HG02571 (cell line): ENCODE measurements at regions not wholly inside any gene's neighbourhood (a gene's known extent, or its start where the extent isn't known, plus 50 kb on each side); places are given as distances from the start of the nearest gene placed in this dataset.
"Not testable (repeated sequence)": the region's sequence is repeated elsewhere in the genome, so short reads cannot be mapped to it uniquely, and the experiment has no call there.

Experiments
- ATAC-seq: cut with Tn5 transposase; IDR thresholded peaks from one replicate; pipeline ENCODE4 v1.9.1; 2021; ENCODE audit warnings: mild to moderate bottlenecking, moderate library complexity; ENCODE audit not compliant: unreplicated experiment

GRCh38 chr6:140649502-140649901 is 1275.1 kb upstream of the CITED2 start:
- ATAC-seq, result not testable (repeated sequence)

GRCh38 chr6:140647322-140647721 is 1272.9 kb upstream of the CITED2 start:
- ATAC-seq, result not testable (repeated sequence)

GRCh38 chr6:140644017-140644416 is 1269.6 kb upstream of the CITED2 start:
- no peak for ATAC-seq

DNA sequence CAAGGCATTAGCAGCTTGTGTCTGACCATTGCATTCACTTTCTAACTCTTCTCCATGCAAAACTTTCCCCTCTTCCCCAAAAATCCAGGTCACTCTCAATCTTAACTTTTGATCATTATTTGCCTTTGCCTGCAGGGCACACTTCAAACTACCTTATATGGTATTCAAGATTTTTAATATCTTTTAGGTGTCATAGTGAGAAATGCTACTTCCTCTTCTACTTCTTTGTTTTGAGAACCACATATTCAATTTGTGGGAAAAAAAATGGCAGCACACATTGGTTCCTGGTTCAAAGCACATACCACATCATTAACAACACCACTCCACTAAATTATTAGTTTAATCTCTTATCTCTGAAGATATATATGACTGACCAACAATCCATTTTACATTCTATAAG is 1267.0 kb upstream of the CITED2 start:
- ATAC-seq, result no peak

DNA sequence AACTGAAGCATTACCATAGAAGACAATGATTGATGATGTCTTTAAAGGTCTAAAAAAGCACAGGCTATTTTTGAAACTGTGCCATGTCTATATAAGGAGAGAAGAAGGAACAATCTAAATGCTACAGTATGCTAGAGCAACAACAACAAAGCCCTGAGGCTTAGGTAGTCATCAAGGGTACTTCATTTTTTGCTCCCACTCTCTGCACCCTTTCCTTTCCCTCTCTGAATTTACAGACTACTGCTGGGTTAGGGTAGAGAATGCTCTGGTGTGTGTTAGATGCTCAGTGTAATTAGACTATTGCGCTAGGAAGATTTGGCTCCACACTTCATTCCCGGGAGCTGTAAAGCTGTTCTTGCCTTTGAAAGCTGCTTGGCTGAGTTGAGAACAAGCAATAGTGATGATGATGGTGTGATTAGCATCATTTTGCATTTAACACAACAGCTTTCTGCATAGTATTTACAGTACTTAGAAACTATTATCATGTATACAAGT is 1262.5 kb upstream of the CITED2 start:
- peak; percentile 25 for ATAC-seq

DNA sequence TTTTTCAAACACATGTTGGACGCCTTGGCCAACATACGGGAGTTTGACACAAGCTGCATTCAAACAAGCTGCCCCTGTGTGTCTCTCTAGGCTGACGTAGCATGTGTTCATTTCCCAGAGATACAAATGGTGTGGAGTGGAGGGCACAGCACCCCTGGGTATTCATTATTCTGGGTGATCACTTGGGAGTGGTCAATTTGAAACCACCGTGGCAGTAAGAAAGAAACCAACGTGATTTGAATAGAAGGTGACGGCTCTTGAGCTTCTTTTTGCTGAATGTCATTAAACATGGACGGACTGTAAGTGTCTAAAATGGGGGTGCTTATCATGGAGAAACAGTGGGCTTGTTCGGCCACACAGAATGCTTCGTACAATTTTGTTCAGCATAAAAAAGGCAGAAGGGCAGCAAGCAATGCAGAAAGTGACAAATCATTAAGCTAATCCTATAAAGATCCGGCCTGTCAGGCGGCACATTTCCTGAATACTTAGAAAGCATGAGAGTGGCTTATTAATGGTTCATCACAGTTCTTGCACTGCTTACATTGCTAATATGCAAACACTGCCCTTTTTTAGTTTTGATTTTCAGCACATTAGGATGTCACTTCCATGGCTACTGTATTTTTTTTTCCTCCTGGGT is 1261.9 kb upstream of the CITED2 start:
- ATAC-seq, result peak; percentile 74

DNA sequence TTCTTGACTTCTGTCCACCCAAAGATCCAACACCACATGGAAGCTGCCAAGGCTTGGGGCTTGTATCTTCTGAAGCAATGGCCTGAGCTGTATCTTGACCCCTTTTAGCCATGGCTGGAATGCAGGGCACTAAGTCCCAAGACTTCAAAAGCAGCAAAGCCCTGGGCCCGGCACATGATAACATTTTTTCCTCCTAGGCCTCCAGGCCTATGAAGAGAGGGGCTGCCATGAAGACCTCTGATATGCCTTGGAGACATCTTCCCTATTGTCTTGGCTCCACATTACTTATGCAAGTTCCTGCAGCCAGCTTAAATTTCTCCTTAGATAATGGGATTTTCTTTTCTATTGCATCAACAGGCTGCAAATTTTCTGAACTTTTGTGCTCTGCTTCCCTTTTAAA is 1252.6 kb upstream of the CITED2 start:
- ATAC-seq, result no peak

- ATAC-seq, result no peak
These were observed 1249.0 kb upstream of the CITED2 start for GRCh38 chr6:140623498-140623897.

DNA sequence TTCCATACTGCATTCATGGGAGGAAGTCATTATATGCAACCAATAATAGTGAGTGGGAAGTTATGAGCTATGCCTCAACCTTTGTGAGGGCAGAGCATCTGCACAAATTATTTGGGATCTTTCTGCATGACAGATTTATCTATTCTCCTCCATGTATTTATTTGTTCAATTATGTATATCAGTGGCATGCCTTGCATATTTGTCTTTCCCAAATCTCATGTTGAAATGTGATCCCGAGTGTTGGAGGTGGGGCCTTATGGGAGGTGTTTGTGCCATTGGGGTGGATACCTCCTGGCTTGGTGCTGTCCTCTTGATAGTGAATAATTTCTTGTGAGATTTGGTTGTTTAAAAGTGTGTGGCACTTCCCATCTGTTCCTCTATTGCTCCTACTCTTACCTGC is 1246.0 kb upstream of the CITED2 start:
- ATAC-seq, result no peak

GRCh38 chr6:140609956-140610355 is 1235.5 kb upstream of the CITED2 start:
- no peak for ATAC-seq

DNA sequence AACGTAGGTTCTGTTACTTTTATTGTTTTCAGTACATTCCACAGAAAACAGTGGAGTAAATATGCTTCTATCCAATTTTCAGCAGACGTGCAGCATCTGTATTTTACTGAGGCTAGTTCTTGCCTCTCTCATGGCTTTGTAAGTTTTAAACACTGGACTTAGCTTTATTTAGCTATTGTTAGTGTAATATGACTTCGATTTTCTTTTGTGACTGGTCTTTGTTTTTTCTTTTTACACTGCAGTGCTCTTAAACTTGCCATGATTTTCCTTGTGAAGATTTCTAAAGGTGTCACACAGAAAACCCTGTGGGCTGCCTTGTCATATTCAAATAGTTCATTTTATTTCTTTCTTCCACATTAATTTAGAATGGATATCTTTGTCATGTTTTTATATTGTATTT is 1234.9 kb upstream of the CITED2 start:
- ATAC-seq, result no peak

DNA sequence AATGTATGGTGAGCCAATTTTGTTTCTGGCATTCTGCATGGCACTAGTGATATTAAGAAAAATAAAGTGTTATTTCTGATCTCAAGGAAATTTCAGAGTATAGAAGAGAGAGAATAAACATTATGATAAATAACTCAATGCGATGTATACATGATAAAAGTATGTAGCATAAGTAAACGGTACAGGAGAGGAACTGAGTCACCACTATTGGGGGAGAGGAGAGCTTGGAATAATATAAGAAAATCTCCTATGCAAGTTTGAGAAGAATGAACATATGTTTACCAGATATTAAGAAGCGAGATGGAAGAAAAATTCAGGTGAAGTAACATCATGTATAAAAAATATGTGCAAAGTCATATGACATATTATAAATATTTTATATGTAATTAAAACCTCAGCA is 1230.3 kb upstream of the CITED2 start:
- no peak for ATAC-seq

GRCh38 chr6:140602431-140603248 is 1228.2 kb upstream of the CITED2 start:
- no peak for ATAC-seq

DNA sequence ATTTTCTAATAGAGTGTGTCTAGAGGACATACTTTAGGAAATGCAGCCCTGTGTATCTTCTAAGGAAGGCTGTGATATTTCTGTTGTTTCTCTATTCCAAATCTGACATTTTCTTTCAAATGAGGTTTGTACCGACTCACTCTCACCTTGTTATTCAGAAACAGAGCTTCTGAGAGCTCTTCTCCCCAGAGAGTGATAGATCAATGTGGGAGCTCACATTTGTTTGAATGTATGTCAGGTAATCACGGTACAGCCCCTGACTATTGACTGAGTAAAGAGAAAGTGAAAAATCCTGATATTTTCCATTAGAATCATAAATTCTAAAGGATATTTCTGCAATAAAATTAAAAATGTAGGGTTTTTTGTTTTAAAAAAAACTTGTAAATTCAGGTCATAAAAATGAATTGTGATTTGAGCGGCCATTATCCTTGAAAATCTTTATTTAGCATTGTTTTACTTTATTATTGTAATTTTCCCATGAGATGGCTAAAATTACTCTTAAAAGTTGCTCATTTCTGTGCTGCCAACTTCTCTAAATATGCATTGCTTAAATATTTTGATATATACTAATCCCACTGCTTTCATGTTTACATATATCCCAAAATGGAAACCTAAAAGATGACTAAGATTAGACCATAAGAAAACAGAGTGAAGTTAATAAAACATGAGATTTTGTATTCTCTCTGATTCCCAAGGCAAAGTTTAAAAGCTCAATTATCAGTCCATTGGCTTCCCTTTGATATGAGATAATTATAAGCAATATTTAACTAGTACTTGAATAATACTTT is 1226.8 kb upstream of the CITED2 start:
- ATAC-seq, result no peak

GRCh38 chr6:140599916-140600315 is 1225.5 kb upstream of the CITED2 start:
- ATAC-seq, result no peak

GRCh38 chr6:140597181-140597580 is 1222.7 kb upstream of the CITED2 start:
- no peak for ATAC-seq

GRCh38 chr6:140594806-140595128 is 1220.3 kb upstream of the CITED2 start:
- no peak for ATAC-seq

DNA sequence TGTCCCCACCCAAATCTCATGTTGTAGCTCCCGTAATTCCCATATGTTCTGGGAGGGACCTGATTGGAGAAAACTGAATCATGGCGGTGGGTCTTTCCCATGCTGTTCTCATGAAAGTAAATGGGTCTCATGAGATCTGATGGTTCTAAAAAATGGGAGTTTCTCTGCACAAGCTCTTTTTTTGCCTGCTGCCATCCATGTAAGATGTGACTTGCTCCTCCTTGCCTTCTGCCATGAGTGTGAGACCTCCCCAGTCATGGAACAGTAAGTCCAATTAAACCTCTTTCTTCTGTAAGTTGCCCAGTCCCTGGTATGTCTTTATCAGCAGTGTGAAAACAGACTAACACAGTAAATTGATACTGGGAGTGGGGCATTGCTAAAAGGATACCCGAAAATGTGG is 1218.4 kb upstream of the CITED2 start:
- no peak for ATAC-seq

DNA sequence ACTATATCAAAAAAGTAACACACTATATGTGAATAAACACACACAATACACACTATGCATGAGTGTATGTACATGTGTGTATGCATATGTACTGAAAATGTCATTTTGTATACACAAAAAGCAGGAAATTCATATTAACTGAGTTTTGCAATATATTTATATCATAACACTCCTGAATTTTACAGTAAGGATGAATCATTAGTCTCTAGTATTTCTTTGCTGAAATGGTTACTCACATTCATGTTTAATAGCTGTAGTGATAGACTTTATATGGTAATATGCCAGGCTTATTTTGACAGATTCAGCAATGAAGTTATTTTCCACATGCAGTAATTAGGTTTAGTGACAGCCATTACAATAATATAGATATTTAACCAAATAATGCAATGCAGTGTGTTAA is 1216.2 kb upstream of the CITED2 start:
- no peak for ATAC-seq

DNA sequence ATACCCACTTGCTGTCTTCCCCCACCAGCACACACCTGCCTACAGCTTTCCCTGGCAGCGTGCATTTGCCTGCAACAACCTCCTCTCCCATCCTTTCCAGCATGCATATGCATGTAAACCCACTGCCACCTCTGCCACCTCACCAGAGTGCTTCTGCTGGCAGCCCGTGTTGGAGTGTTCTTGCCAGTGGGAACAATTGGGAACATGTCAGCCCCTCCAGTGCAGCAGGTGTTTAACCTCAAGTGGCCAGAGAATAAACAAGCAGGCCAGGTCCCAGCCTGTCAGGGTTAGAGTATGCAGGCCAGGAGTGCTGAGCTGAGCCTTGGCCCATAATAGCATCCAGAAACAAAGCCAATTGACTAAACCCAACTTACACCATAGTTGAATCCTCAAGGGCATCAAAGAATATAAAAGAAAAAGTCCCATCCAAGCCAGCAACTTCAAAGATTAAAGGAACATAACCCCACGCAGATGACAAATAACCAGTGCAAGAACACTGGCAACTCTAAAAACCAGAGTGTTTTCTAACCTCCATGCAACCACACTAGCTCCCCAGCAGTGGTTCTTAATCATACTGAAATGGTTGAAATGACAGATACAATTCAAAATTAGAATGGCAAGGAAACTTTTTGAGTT is 1212.1 kb upstream of the CITED2 start:
- peak; percentile 89 for ATAC-seq

- ATAC-seq, result no peak
These were observed 1207.2 kb upstream of the CITED2 start for GRCh38 chr6:140581601-140582000.
